ENCODE measurements at regions not wholly inside any gene's neighbourhood (a gene's known extent, or its start where the extent isn't known, plus 50 kb on each side); places are given as distances from the start of the nearest gene placed in this dataset.

DNA sequence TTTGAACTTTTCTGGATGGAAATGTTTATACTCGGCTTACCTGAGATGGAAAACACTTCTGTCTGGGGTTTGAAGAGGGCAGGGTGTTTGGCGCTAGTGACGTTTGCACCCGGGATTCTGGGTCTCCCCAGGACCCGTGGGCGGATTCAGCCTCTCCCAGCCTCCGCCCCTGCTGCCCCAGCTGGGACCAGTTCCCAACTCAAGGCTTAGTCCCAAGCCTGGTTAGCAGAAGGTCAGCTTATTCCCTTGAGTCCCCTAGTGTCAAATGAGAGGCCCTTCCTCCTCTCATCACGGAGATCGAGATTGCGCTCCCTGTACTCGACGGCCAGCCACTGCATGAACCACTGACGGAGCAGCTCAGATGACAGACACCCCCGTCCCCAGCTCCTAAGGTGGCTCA, 123.2 kb downstream of the RTP5 start:
- no peak for TF ChIP-seq CTCF (IDR thresholded peaks at IDR 0.05; ENCODE audit: insufficient read depth, low read length, missing control alignments)
- CTCF ChIA-PET, result no interaction called here
- no peak for DNase-seq (ENCODE audit: low read depth, low spot score)
- POLR2A ChIA-PET, result no interaction called here
- no peak overlapping the region for H3K4me3 ChIP-seq (ENCODE audit: low read depth, low read length)

DNA sequence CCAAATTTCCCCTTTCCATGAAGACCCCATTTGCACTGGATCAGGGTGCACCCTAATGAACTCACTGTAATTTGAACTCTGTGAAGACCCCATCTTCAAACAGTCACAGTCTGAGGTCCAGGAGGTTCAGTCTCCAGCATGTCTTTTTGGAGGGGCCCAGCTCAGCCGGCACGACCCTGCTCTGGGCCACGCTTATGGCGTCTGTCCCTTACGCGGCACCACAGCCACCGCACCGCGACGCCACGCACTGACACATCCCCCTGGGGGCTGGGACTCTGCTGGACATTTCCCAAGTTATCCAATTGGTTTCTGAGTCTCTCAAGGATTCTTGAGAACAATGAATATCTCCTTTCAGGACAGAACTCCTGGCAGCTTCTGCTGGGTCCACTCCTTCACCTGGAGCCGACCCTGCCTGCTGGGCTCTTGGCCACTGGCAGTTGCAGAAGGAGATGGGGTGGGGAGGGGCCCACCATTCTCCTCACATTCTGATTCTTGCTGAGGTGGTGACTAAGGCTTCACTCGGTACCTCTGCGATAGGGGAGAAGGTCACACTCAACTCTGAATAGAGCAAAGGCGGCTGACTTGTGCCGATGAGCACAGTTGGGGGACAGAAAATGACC, 124.0 kb downstream of the RTP5 start:
- ChIA-PET CTCF (no interaction called here), POLR2A (no interaction called here)
- no peak for TF ChIP-seq CTCF (IDR thresholded peaks at IDR 0.05; ENCODE audit: insufficient read depth, low read length, missing control alignments)
- DNase-seq (ENCODE audit: low read depth, low spot score), result no peak
- no peak overlapping the region for H3K4me3 ChIP-seq (ENCODE audit: low read depth, low read length)

- DNase-seq (ENCODE audit: low read depth, low spot score), result no peak
- ChIA-PET POLR2A (no interaction called here), CTCF (no interaction called here)
- no peak overlapping the region for H3K4me3 ChIP-seq (ENCODE audit: low read depth, low read length)
- TF ChIP-seq CTCF (IDR thresholded peaks at IDR 0.05; ENCODE audit: insufficient read depth, low read length, missing control alignments), result no peak
Measured at GRCh38 chr2:241994086-241994485, 124.6 kb downstream of the RTP5 start.

DNA sequence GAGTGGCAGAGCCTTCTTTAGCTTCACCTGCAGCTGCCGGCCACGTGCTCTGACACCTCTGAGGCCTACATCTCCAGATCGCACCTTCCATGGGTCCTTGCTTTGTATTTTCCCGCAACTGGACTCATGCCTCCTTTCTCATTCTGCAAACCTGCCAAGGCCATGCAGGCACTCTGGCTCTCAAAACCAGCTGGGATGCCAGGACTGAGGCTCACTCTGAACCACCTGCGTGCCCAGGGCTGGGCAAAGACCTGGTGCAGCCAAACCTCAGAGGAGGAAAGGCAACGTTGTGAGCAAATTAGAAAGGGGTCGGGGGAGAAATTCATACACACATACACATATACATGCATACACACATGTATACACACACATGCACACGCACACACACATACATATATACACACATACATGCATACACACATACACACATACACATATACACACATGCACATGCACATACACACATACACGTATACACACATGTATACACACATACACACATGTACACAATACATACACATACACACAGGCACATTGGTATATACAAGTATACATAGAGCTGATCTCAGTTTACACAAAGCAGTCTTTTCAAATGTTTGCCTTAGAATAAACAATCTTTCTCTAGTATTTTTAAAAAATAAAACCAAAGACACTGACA, 125.2 kb downstream of the RTP5 start:
- ChIA-PET POLR2A (no interaction called here), CTCF (no interaction called here)
- TF ChIP-seq CTCF (IDR thresholded peaks at IDR 0.05; ENCODE audit: insufficient read depth, low read length, missing control alignments), result no peak
- no peak overlapping the region for H3K4me3 ChIP-seq (ENCODE audit: low read depth, low read length)
- no peak for DNase-seq (ENCODE audit: low read depth, low spot score)

- ChIA-PET POLR2A (no interaction called here), CTCF (interaction anchor here (0.8 kb wide), 1 partner anchor 45 kb away, joined by 5 read pairs; no protein-coding TSS in a partner anchor)
- DNase-seq (ENCODE audit: low read depth, low spot score), result no peak
- H3K4me3 ChIP-seq (ENCODE audit: low read depth, low read length), result no peak overlapping the region
- no peak for TF ChIP-seq CTCF (IDR thresholded peaks at IDR 0.05; ENCODE audit: insufficient read depth, low read length, missing control alignments)
Measured at GRCh38 chr2:241996100-241996499, 126.6 kb downstream of the RTP5 start.

GRCh38 chr2:241997017-241997416, 127.5 kb downstream of the RTP5 start:
- no peak for DNase-seq (ENCODE audit: low read depth, low spot score)
- ChIA-PET POLR2A (no interaction called here), CTCF (interaction anchor here (1.1 kb wide), 1 partner anchor 22 kb away, joined by 3 read pairs; no protein-coding TSS in a partner anchor)
- no peak overlapping the region for H3K4me3 ChIP-seq (ENCODE audit: low read depth, low read length)
- no peak for TF ChIP-seq CTCF (IDR thresholded peaks at IDR 0.05; ENCODE audit: insufficient read depth, low read length, missing control alignments)
